PFSK-1 (cell line): ENCODE measurements at regions not wholly inside any gene's neighbourhood (a gene's known extent, or its start where the extent isn't known, plus 50 kb on each side); places are given as distances from the start of the nearest gene placed in this dataset.

Source experiments
- POLR2AphosphoS5 ChIP-seq: IDR thresholded peaks from 2 replicates; pipeline ENCODE4 v1.6.1; 2012; ENCODE audit warnings: low read depth, mild to moderate bottlenecking, control low read depth, low read length, moderate library complexity
- SIN3A ChIP-seq: IDR thresholded peaks from 2 replicates; pipeline ENCODE4 v1.6.1; 2012; ENCODE audit warnings: mild to moderate bottlenecking, low read length, moderate library complexity, borderline replicate concordance; ENCODE audit not compliant: insufficient read depth
- TAF1 ChIP-seq: IDR thresholded peaks from 2 replicates; pipeline ENCODE4 v1.6.1; 2012; ENCODE audit warnings: low read length, control low read depth, borderline replicate concordance; ENCODE audit not compliant: insufficient read depth
- TF ChIP-seq, protein P1 (sequence below), 2 experiments: IDR thresholded peaks; 2 replicates each; pipeline versions ENCODE4 v1.6.1 to v1.8.0; 2011 to 2012; ENCODE audit warnings: low read depth in 2 of 2, low read length in 2 of 2, control low read depth in 1 of 2, inconsistent platforms in 1 of 2, mild to moderate bottlenecking in 1 of 2, moderate library complexity in 1 of 2; ENCODE audit not compliant: insufficient read depth in 1 of 2

DNA sequence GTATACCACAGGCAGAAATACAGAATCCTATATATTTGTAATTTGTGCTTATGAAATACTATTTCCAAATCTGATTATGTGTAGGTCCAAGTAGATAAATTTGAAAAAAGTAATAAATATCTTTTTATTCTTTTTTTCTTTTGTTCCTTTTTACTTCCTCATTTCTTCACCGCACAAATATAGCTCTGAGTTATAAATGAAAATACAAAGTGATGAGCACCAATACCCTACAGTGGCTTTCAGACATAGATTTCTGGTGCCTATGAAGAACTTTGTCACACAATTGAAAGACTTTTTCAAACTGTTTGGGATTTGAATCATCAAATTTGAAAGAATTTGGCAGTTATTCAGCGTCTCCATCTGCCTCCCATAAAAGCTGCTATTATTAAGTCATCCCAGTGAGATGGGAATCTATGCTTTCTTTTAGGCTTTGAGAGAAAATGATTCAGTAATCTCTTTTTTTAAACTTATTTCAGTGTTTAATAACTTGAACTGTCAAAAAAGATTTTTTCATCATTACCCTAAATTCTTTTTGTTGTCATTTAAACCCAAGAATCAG, 363.6 kb upstream of the GOLIM4 start:
- no peak for TF ChIP-seq POLR2AphosphoS5
- TF ChIP-seq, protein P1, sequence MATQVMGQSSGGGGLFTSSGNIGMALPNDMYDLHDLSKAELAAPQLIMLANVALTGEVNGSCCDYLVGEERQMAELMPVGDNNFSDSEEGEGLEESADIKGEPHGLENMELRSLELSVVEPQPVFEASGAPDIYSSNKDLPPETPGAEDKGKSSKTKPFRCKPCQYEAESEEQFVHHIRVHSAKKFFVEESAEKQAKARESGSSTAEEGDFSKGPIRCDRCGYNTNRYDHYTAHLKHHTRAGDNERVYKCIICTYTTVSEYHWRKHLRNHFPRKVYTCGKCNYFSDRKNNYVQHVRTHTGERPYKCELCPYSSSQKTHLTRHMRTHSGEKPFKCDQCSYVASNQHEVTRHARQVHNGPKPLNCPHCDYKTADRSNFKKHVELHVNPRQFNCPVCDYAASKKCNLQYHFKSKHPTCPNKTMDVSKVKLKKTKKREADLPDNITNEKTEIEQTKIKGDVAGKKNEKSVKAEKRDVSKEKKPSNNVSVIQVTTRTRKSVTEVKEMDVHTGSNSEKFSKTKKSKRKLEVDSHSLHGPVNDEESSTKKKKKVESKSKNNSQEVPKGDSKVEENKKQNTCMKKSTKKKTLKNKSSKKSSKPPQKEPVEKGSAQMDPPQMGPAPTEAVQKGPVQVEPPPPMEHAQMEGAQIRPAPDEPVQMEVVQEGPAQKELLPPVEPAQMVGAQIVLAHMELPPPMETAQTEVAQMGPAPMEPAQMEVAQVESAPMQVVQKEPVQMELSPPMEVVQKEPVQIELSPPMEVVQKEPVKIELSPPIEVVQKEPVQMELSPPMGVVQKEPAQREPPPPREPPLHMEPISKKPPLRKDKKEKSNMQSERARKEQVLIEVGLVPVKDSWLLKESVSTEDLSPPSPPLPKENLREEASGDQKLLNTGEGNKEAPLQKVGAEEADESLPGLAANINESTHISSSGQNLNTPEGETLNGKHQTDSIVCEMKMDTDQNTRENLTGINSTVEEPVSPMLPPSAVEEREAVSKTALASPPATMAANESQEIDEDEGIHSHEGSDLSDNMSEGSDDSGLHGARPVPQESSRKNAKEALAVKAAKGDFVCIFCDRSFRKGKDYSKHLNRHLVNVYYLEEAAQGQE (IDR thresholded peaks at IDR 0.05; ENCODE audit: insufficient read depth in 1 of 2, low read depth in 2 of 2, low read length in 2 of 2) = no peak
- TF ChIP-seq TAF1 = no peak
- no peak for TF ChIP-seq SIN3A
